Fibroblast of skin of left biceps (primary cell): ENCODE measurements at regions not wholly inside any gene's neighbourhood (a gene's known extent, or its start where the extent isn't known, plus 50 kb on each side); places are given as distances from the start of the nearest gene placed in this dataset.

Experiments used
- DNase-seq, 2 experiments: peaks; one replicate each; pipeline ENCODE4 v3.0.0-alpha.2; 2013; ENCODE audit warnings: low read depth in 2 of 2

DNA sequence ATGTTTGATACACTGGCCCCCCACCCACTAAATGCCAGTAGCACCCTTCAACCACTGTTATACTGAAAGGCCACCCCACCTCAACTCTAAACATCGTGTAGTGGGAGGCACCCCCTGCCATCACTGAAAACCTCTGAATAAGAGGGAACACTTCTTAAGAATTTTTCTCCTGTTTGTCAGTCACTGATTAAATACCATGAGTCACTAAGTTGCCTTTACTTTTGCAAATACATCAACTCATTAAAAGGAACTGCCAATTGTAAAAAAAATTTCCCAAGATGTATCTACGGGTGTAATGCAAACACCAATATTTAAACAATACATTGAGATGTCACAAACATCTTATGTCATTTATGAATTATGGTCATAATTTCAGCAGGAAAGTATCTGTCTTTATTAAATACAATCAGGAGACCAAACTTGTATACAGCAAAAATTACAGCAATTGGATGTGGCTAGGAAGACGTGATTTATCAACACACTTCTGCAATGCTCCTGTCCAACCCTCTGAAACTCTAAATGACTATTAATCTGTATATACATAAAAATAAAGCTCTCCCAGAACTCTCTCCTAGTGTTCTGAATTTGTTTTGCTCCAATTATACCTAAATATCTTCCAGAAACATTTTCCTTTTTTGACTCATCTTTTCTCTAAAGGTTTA, 144.1 kb upstream of the STK17B start:
- no peak for DNase-seq

DNA sequence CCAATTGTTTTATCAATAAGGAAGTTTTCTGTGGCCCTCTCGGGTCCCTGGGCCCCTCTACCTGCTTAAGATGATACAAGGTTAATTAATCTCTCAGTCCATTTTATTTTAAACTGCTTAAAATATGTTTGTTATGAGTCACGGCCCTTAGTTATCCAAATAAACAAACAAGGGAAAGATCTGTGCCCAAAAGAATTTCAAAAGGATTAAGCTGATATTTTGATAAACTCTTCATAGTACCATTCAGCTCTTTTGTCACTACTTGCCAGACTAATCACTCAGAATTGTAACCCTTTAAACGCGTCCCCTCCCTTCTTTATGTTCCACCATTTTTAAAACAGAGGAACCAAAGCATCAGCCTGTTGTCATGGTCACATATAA, 144.7 kb upstream of the STK17B start:
- no peak for DNase-seq

DNA sequence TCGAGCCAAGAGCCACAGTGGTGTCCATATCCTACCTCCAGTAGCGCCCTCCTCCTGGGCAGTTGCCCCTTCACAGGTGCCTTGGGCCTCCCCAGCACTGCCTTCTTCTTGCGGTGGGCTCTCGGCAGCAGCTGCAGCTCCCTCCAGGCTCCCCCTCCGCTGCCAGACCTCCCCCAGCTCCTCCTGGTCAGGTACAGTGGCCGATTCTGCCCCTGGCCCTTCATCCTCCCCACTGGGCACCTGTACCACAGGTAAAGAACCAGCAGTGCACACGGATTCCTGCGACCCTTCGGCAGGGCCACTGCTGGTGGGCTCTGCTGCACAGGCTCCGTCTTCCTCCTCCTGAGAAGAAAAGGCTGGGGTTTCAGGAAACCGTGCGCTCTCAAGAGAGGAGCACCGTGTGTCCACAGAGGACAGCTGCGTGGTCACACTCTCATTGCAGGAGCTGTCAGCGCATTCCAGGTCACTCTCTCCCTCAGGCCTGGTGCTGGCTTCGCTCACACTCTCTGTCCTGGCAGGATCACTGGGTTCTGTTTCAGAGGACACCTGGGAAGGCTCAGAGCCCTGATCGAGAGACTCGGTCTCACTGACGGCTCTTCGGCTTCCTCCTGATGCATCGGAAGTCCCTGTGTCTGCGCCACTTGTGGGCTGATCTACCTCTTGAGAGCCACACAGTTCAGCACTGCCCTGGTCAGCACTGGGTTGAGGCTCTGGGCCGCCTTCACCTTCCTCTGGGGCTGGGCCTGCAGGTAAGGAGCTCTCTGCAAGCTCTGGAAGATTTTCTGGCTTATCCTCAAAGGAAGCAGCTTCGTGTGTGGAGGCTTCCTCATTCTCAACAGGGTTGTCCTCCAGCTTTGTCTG, 147.4 kb upstream of the STK17B start:
- DNase-seq = no peak

DNA sequence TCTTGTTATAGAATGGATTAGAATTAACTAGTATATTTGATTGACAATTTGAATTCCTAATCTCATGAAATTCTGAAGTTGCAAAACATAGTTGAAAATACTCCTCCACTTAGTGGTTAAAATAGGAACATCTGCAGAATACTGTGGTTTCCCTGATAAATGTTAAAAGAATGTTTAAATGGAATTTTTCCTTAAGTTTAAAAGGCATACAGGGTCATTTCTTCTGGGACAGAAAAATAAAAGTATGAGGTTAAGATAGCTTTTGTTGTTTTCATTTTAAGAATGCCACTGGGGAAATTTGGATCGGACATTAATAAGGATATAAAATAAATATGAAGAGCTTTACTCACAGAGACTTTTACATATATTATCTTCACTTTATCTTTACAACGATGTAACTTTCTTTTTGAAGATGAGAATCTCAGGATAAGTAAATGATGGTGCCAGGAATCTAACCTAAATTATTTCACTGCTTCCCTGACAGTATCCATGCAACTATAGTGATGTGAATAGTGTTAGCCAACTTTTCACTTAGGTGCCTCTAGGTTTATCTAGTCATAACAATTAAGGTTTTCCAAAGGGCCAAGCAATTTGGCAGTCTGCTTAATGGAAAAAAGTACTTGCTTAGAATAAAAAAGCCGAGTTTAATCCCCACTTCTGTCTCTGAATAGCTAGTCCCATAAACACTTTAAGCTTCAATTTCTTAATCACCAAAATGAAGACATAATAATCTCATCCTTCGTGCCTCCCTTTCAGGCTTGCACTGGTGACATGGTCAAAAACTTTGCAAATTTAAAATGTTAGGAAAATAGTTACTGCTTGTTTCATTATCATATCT, 151.8 kb upstream of the STK17B start:
- no peak for DNase-seq

DNA sequence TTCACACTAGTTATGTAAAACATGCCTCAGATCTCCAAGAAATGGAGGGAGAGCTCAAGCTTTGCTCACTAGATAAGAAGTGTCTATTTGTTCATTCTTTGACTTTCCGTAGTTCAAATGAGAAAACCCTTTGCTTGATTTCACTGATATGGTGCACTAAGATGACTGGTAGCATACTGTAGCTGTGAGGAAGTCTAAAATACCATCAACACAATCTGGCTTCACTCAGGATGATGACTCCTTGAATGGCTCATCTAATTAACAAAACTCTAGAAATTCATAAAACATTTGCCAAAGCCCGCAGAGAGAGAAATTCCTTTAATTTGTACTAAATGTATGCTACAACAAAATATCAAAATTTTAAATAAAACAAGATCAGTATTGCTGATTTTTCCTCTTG, 152.8 kb upstream of the STK17B start:
- no peak for DNase-seq

DNA sequence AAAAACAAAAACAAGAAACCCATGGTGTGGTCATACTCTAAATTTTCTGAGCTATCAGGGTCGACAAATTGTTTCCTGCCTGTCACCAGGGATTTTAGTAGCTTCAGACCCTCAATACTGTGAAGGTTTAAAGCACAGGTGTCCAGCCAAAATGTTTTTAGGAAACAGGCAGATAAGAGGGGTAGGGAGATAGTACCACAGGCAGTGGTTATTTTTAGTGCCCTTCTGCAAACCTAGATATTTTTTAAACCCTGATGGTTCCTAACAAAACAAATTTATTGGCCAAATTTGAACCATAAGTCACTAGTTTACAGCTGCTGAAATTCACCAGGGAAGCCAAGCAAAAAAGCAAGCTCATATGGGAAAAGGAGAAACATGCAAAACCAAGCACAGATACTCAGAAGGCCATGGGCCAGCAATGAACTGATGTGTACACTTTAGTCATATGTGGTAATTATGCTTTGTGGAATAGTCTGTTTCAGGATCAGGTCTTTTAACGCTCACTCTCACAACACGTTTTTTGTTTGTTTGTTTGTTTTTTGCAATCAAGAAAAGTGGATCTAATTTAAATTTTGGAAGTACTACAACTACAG, 156.8 kb upstream of the STK17B start:
- no peak for DNase-seq

DNA sequence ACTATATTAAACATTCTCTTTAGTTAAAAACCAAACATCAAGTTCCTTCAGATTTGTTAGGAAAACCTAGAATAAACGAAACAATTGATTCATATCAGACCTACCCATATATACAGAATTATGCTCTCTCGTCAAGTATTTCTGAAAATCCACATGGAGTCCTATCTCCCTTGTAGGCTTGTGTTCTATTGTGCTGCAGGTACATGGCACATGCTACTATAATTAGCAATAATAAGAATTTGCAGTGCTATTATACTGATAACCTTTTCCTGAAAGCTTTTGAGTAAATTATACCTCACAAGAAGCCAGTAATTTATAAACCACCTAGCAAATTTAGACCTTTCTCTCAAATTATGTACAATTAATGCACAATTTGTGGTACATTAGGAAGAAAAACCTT, 158.6 kb upstream of the STK17B start:
- DNase-seq = no peak

DNA sequence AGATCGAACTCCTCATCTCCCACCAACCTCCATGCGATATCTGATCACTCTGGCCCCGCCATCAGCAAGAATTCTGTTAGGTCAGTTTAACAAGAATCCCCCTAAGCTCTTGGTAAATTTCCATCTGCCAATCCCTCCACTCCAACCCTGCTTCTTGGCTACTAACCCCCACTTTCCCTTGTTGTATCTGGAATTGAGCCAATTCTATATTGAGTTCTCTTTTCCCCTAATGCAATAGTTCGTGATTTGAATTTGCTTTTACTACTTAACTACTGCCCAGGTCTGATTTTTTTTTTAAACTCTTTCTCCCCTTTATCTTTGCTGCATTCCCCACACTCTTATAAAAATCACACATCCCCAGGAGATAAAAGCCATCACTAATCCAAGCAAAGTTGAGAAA, 159.3 kb upstream of the STK17B start:
- DNase-seq = no peak

DNA sequence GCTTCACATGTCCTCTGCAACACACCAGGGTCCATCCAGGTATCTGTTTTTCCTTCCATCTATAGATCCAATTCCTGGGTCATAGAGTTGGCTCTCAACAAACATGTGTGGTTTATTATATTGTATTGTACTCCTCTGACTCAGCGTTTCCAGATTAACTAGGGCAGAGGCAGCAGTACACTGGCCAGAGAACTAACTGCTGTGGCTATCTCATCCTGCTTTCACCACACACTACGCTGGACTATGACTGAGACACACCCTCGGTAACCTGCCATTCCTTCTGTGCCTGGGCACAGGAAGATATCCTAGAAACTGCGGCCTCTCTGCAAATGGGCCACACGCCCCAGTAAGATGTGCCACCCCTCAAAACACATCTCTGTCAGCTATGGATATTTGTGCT, 159.8 kb upstream of the STK17B start:
- no peak for DNase-seq

DNA sequence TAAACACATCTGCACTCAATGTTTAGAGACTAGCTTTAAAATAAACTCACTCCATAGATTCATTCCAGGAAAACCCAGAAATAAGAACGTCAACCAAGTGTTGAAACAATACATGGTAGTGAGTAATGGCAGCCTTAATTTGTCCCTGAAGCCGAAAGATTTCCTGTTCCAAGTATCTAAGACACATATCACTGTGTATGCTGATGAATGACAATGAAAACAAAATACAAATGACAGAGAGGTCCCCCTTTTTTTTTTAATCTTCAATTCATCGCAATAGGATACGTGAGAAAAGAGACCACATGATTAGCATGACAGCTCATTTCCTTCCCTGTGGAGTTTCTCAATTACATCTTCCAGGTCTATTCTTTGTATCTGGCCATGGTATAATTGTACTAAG, 160.5 kb upstream of the STK17B start:
- DNase-seq = no peak

DNA sequence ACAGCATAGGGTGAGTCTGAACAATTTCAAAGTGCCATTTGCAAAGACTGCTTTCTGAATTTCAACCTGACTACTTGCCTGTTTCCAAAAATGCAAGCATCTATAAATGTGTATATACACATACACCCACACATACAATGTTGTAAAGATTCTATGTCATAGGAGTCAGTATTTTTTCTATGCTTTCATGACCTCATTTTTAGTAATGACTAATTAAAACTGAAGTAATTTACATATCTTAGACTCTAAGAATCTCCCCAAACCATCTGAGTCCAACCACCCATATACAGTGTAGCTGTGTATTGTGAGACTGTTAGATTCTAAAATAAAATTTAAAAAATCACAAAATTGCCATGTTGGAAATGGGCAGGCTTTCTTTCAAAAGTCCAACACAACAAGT, 162.0 kb upstream of the STK17B start:
- no peak for DNase-seq

DNA sequence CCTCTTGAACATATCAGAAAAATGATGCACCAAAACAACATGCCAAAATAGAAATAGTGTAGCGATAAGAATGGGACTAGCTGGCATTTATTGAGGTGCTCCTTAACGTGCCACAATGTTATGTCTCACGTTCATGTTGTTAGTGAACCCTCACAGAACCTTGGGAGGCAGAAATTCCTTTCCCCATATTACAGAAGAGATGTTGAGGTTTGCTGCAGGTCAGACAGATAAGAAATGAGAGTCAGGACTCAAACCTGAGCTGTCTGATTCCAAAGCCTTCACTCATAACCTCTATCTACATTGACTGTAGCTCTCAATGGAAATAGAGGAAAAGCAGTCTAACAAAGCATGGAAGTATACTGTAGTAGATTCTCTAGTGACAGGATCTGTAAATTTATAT, 163.3 kb upstream of the STK17B start:
- no peak for DNase-seq

DNA sequence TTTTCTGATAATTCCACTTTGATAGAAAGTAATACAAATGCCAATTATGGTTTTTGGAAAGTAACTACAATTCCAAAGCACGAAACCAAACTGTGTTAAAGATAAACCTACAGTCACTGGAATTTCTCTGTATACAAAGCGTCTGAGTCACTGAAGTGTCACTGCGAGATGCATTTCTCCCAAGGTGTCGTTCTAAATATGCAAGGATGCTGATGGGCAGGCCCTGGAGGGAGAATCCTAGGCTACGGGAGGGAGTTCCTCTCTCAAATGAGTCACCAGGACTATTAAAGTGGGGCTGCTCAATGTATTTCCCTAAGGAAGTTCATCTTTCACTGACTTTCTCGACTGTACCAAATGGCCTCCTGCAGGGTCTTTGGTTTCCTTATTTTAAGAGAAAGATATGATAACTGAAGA, 163.8 kb upstream of the STK17B start:
- DNase-seq = peak; percentile 67 to 70

DNA sequence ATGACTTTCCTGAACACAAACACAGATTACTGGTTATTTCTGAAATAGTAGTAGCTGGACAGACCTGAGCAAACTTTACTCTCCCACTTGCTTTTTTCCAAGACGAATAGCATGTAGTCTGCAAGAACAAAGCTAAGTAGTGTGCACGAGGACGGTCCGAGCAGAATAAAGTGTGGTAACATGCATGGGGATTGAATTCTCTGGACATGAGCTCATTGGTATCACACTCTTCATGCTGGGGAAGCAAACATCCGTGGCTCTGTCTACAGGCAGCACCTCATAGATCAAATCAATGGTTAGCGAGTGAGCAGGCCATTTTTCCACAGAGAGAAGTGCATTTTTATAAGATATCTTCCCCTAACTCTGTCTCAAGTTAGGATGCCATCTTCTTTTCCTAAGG, 164.8 kb upstream of the STK17B start:
- DNase-seq = no peak

DNA sequence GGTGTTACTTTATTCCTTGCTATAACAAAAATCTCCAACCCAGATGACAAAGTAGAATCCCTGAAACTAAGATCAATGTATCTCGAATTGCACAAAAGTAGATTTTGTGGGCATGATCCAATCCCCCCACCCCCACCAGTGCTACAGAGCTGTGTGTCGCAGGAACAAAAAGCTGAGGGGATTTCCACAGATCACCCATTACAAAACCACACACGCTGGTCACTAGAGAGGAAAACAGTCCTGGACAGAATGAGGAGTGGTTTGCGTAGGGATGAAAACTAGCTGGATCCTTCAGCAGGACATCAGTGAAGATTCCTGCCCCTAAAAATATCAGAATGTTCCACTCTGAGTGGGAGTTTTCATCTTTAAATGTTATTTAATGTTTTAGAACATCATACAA, 165.3 kb upstream of the STK17B start:
- DNase-seq = no peak

DNA sequence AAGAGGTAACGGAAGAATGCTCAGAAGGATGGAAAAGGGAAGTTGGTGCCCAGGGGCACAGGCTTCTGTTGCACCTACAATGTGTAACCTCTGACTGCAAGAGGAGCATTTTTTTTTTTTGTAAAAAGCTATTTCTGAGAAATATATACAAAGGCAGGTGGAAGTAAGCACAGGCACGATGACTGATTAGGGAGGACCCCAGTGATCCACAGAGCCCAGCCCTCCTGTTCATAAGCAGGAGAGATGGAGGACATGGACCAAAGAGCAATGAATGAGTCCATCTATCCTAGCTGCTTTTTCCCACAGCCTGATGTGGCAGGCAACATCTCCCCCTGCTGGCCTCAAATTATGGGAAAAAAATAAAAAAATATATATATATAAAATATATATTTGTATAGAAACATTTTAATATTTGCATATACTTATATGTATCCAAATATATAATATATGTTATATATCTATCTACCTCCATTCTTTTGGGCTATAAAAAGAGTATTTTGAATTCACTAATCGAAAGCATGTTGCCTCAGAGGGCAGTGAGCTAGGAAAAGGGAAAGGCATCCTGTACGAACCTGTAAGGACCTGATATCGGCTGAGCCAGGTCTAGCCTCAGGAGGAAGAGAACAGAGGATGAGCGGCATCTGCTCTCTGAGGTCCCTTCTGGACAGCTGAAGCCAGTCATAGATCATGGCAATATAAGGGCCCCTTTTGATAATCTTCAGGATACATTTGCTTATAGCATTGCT, 166.0 kb upstream of the STK17B start:
- DNase-seq = no peak

DNA sequence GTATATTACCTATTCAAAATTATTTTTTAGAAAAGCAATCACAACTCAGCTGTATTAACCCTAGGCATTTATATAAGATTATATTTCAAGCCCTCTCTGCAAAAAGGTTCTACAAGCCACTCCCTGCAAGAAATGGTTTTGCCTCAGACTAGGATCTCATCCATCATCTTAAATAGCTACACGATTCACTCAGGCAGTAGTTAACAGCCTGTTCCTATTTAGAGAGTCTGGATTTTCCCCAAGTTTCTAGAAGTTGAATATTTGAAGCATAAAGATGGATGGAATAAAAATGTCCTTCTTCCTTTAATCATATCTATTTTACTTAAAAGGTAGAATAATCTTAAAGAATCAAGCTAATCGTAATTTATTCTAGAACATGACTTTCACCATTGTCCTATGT, 167.1 kb upstream of the STK17B start:
- DNase-seq = no peak

DNA sequence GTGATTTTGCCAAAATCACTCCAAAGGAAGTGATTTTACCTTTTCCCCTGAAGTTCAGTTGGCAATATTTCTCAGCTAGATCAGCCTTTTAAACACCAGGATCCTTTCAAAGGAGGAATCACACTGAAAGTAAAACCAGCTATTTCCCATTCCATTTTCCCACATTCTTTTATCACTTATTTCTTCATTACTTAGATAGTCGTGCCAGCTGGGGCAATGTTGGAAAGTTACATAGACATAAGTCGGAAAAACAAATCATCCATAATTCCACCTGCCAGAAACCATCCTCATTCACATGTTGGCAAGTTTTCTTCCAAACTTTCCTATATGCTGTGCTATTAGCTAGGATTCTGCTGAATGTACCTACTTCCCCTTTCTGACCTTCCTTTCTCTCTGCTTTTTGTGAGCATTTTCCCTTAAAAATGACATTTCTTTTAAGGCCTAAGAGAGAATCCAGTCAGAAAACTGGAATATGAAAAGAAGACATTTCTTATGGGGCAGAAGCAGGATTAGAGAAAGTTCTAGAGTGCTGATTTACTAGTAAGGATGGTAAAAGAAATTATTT, 170.0 kb upstream of the STK17B start:
- no peak for DNase-seq

DNA sequence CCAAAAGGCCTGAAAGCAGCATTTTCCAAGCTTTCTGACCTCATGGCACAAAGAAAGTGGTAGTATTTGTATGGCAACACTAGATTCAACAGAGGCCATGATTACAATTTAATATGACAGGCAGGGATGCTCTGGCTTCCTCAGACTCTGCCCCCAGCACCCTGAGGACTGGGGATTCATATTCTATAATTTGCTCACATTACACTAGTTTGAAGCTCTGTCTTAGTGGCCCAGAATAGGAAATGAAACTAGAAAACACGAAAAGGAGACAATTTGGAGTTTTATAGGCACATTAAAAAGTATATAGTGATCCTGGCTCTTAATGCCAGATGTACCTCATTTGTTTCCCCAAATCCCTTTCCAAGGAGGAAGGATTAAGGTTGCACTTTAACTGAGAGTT, 173.0 kb upstream of the STK17B start:
- DNase-seq = no peak

DNA sequence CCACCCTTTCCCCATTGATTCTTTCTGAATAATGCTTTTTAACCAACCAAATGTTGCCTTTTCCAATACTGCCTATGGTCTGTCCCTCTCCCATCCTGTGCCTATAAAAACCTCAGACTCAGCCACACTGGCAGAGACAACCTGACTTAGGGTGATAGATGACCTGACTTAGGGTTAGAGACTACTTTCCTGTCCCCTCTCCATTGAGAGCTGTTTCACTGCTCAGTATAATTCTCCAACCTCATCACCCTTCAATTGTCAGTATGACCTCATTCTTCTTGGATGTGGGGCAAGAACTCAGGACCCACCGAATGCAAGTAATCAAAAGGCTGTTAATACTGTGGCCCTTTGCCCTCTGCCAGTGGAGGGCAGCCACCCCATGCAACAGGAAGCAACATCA, 182.3 kb upstream of the STK17B start:
- DNase-seq = no peak

DNA sequence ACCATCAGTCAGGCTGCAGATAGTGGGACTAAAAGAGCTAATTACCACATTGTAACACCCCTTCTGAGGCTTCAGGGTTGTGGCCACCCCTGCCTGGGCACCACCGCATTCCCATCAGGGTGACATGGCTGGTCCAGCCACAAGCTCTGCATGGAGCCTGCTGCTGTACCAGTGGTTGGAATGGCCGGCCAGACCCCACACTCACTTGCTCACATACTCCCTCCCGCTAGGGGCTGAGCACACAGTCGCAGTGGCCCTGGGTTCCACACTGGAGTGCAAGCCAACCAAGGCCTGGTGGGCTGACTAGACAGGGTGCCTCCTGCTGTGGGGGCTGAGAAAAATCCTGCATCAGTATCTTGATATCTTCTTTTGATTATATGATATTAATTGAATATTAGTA, 182.8 kb upstream of the STK17B start:
- DNase-seq = no peak
